ENCODE measurements at regions not wholly inside any gene's neighbourhood (a gene's known extent, or its start where the extent isn't known, plus 50 kb on each side); places are given as distances from the start of the nearest gene placed in this dataset.

GRCh38 chr18:73318739-73319479, 451.1 kb upstream of the NETO1 start:
- no peak overlapping the region for H3K4me3 ChIP-seq (replicated peaks in 1 of 3)
- no peaks in the 10 kb centered on the region for H3K36me3 ChIP-seq
- DNase-seq: no peak
- no peaks in the 10 kb centered on the region for H3K27me3 ChIP-seq
- TF ChIP-seq POLR2A (IDR thresholded peaks at IDR 0.05): no peak
- no peak for TF ChIP-seq CTCF (IDR thresholded peaks at IDR 0.05)
- H3K9me3 ChIP-seq: no peaks in the 10 kb centered on the region
- no peak overlapping the region for H3K27ac ChIP-seq
- WGBS, 2 donors: 63 to 67% methylated on average over 6 of the region's 6 CpGs
- H3K4me1 ChIP-seq: no peaks in the 10 kb centered on the region
- intact Hi-C loops (cut with DNase I): no loop called here

DNA sequence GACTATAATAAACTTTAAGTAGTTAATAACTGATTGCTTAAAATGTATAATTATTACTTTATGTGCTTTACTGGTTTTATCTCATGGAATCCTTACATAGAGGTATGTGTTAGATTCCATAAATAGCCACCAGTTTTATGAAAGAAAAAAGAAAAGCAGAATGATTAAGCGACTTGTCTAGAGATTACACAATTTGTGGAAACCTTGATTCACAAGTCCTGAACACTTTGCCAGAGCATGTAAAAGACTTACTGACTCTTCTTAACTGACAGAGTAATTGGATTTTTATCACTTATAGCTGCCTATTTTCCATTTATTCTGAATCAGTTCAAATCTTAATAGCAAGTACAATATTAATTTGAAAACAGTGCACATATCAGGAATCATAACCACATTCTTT, 448.7 kb upstream of the NETO1 start:
- no peak overlapping the region for H3K4me3 ChIP-seq (replicated peaks in 1 of 3)
- no peaks in the 10 kb centered on the region for H3K27me3 ChIP-seq
- TF ChIP-seq CTCF (IDR thresholded peaks at IDR 0.05) (no peak), POLR2A (IDR thresholded peaks at IDR 0.05) (no peak)
- no peaks in the 10 kb centered on the region for H3K9me3 ChIP-seq
- DNase-seq: no peak
- H3K27ac ChIP-seq: no peak overlapping the region
- intact Hi-C loops (cut with DNase I): no loop called here
- H3K4me1 ChIP-seq: no peaks in the 10 kb centered on the region
- 85 to 90% methylated on average over 1 of the region's 1 CpG for WGBS, 2 donors
- no peaks in the 10 kb centered on the region for H3K36me3 ChIP-seq

DNA sequence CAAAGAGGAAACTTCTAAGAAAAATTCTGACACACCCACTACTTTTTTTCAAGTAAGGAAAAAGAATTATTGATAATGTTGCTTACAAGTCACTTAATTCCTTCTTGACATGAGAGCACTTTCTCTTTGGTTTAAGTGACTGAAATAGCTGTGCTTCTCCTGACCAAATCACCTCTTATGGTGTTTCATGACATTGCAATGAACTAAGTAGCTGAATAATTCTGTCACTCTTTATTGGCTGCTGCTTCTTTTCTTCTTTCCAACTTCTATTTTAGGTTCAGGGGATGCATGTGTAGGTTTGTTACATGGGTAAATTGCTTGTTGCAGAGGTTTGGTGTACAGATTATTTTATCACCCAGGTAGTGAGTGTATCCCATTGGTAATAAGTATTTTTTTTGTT, 447.6 kb upstream of the NETO1 start:
- no peaks in the 10 kb centered on the region for H3K36me3 ChIP-seq
- no peak overlapping the region for H3K4me3 ChIP-seq (replicated peaks in 1 of 3)
- no peak for DNase-seq
- no peaks in the 10 kb centered on the region for H3K27me3 ChIP-seq
- intact Hi-C loops (cut with DNase I): no loop called here
- no peaks in the 10 kb centered on the region for H3K9me3 ChIP-seq
- H3K4me1 ChIP-seq: no peaks in the 10 kb centered on the region
- no peak overlapping the region for H3K27ac ChIP-seq
- TF ChIP-seq POLR2A (IDR thresholded peaks at IDR 0.05) (no peak), CTCF (IDR thresholded peaks at IDR 0.05) (no peak)

DNA sequence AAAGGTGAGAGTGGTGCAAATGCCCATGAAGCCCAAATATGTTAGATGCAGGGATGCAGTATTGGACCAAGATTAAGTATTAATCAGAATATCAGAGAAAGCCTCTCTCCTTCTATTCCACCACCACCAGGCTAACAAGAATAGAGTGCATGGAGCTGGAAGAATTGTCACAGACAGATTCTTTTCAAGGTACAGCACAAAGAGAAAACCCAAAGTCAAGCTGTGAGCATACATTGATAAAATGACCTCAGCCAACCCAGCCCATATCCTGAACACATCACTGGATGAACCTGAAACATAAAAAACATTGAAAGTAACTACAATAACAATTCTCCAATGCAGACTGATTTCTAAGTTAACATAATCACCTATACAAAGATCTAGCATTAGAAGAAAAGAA, 445.7 kb upstream of the NETO1 start:
- H3K27ac ChIP-seq: no peak overlapping the region
- no peak for DNase-seq
- no peak overlapping the region for H3K4me3 ChIP-seq (replicated peaks in 1 of 3)
- no peaks in the 10 kb centered on the region for H3K9me3 ChIP-seq
- no peaks in the 10 kb centered on the region for H3K4me1 ChIP-seq
- TF ChIP-seq POLR2A (IDR thresholded peaks at IDR 0.05) (no peak), CTCF (IDR thresholded peaks at IDR 0.05) (no peak)
- no peaks in the 10 kb centered on the region for H3K36me3 ChIP-seq
- intact Hi-C loops (cut with DNase I): no loop called here
- no peaks in the 10 kb centered on the region for H3K27me3 ChIP-seq

DNA sequence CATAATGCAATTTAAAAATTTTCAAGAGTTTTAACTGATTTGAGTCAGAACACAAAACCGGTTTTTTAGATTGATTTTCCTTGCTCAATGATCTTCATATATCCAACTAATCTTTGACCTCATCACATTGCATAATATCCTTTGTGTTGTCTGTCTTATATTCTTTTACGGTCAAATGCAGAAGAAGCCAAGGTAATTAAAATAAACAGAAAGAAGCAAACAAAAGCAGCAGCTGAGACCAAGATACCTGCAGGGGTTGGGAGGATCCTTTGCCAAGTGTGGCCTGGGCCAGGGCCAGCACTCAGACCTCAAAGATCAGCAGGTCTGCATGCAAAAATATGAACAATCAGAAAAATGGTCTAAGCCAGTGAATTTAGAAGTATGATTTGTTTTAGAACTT, 428.9 kb upstream of the NETO1 start:
- intact Hi-C loops (cut with DNase I): no loop called here
- TF ChIP-seq POLR2A (IDR thresholded peaks at IDR 0.05): no peak
- TF ChIP-seq CTCF (IDR thresholded peaks at IDR 0.05): no peak
- no peaks in the 10 kb centered on the region for H3K9me3 ChIP-seq
- H3K36me3 ChIP-seq: no peaks in the 10 kb centered on the region
- H3K4me1 ChIP-seq: no peaks in the 10 kb centered on the region
- H3K4me3 ChIP-seq (replicated peaks in 1 of 3): no peak overlapping the region
- H3K27me3 ChIP-seq: no peaks in the 10 kb centered on the region
- 61 to 73% methylated on average over 2 of the region's 2 CpGs for WGBS, 2 donors
- DNase-seq: peak in 1 of 2 donors; percentile 8
- no peak overlapping the region for H3K27ac ChIP-seq

Data from thyroid gland (tissue), 4 donors.